DOHH2 (cell line): ENCODE measurements at regions not wholly inside any gene's neighbourhood (a gene's known extent, or its start where the extent isn't known, plus 50 kb on each side); places are given as distances from the start of the nearest gene placed in this dataset.

ENCODE experiments used
- CTCF ChIP-seq: fragments of 200-600 bp; sonication (generic); IDR thresholded peaks from one replicate; pipeline ENCODE4 v1.5.1; 2014; ENCODE audit warnings: antibody characterized with exemption, mild to moderate bottlenecking, low read depth, low read length; ENCODE audit not compliant: poor library complexity, severe bottlenecking
- EZH2phosphoT487 ChIP-seq: fragments of 200-600 bp; sonication (generic); IDR thresholded peaks from 2 replicates; pipeline ENCODE4 v1.6.1; 2017; ENCODE audit warnings: borderline replicate concordance, mild to moderate bottlenecking, antibody characterized with exemption, low read length, moderate library complexity, mixed read lengths

GRCh38 chr18:63067939-63068338 is 251.6 kb downstream of the BCL2 start:
- TF ChIP-seq CTCF (no peak), EZH2phosphoT487 (no peak)
